Mesendoderm (in vitro differentiated cells): ENCODE measurements at regions not wholly inside any gene's neighbourhood (a gene's known extent, or its start where the extent isn't known, plus 50 kb on each side); places are given as distances from the start of the nearest gene placed in this dataset.

Experiments used
- DNase-seq: peaks from one replicate; pipeline ENCODE4 v3.0.0; 2013
- H2AK5ac ChIP-seq: 2 replicates; pipeline ENCODE4 v1.6.1; 2013; ENCODE audit warnings: low read length, inconsistent platforms
- H2BK120ac ChIP-seq: 2 replicates; pipeline ENCODE4 v1.6.1; 2013; ENCODE audit warnings: low read depth, mild to moderate bottlenecking, low read length, moderate library complexity, mixed read lengths
- H2BK15ac ChIP-seq: replicated peaks from 2 replicates; pipeline ENCODE4 v1.6.1; 2013; ENCODE audit warnings: low read depth, mild to moderate bottlenecking, moderate library complexity
- H2BK5ac ChIP-seq: 2 replicates; pipeline ENCODE4 v1.6.1; 2013; ENCODE audit warnings: low read length, inconsistent platforms
- H3K18ac ChIP-seq: 2 replicates; pipeline ENCODE4 v1.6.1; 2013; ENCODE audit warnings: mild to moderate bottlenecking, low read length, mixed read lengths
- H3K23ac ChIP-seq: one replicate; pipeline ENCODE4 v1.6.1; 2013; ENCODE audit warnings: low read length
- H3K27ac ChIP-seq: 2 replicates; pipeline ENCODE4 v1.5.1; 2013; ENCODE audit warnings: low read depth, mild to moderate bottlenecking, inconsistent platforms, low read length, moderate library complexity
- H3K27me3 ChIP-seq: 2 replicates; pipeline ENCODE4 v1.6.1; 2013; ENCODE audit warnings: low read length, control low read depth, mild to moderate bottlenecking, inconsistent platforms; ENCODE audit not compliant: insufficient read depth, poor library complexity
- H3K36me3 ChIP-seq: 2 replicates; pipeline ENCODE4 v1.6.1; 2013; ENCODE audit warnings: low read length, inconsistent platforms; ENCODE audit not compliant: control insufficient read depth, insufficient read depth
- H3K4ac ChIP-seq: one replicate; pipeline ENCODE4 v1.6.1; 2013; ENCODE audit warnings: low read depth, mild to moderate bottlenecking, low read length, moderate library complexity
- H3K4me1 ChIP-seq: 2 replicates; pipeline ENCODE4 v1.6.1; 2013; ENCODE audit warnings: low read depth, low read length, inconsistent platforms; ENCODE audit not compliant: control insufficient read depth
- H3K4me2 ChIP-seq: 2 replicates; pipeline ENCODE4 v1.6.1; 2013; ENCODE audit warnings: low read length
- H3K4me3 ChIP-seq: 2 replicates; pipeline ENCODE4 v1.5.1; 2013; ENCODE audit warnings: mild to moderate bottlenecking, low read length
- H3K56ac ChIP-seq: one replicate; pipeline ENCODE4 v1.6.1; 2013; ENCODE audit warnings: low read length
- H3K79me1 ChIP-seq: 2 replicates; pipeline ENCODE4 v1.6.1; 2013; ENCODE audit warnings: low read length, inconsistent platforms
- H3K79me2 ChIP-seq: 2 replicates; pipeline ENCODE4 v1.6.1; 2013; ENCODE audit warnings: mild to moderate bottlenecking, low read length; ENCODE audit not compliant: control insufficient read depth, insufficient read depth
- H3K9ac ChIP-seq: 2 replicates; pipeline ENCODE4 v1.6.1; 2013; ENCODE audit warnings: low read length, inconsistent platforms
- H4K5ac ChIP-seq: one replicate; pipeline ENCODE4 v1.6.1; 2013; ENCODE audit warnings: low read length
- H4K8ac ChIP-seq: one replicate; pipeline ENCODE4 v1.6.1; 2013; ENCODE audit warnings: low read depth, mild to moderate bottlenecking, control low read depth, low read length, moderate library complexity
- WGBS: extraction: QIAGEN DNeasy Blood & Tissue Kit; methylation state at CpG from one replicate; pipeline ENCODE4 v1.1.7; 2013; ENCODE audit warnings: low lambda C conversion rate, missing lambda C conversion rate; ENCODE audit not compliant: insufficient coverage; ENCODE audit errors: extremely low coverage; 5-methylcytosine and 5-hydroxymethylcytosine counted together

DNA sequence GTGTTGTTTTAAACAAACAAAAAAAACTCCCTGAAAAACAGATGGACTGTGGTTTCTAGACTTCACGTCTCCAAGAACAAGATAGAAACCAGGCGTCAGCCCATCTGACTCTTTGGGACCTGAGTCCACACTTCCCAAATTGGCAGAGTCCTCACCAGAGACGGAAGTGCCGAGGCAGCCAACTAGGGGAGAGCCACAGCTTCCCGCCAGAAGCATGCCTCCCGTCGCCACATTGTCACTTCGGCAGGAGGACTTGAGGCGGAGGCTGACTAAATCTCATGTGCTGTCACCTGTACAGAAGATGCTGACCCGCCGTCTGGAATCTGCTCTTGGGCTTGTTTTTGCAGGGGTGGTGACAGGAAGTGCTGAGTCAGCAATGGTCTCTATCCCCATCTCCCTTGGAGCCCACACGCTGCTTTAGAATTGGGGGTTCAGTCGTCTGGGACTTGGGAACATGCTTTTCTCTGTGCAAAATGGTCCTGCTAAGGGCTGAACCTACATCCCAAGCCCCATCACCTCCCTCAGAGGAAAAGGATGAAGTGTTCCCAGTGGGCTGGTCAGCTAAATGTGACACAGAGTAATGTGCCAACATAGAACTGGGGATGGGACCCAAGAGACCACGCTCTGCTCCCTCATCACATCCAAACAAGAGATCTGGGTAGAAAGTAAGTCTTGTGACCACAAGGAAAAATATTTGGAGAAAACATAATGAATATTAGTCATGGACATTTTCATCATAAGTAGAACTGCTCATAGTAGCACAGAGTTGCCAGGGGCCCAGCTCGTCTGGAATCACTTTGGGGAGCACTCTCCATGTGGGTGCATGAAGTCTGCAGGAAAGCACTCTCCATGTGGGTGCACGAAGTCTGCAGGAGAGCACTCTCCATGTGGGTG lies 152.9 kb downstream of the SNX19 start:
- H2BK120ac ChIP-seq = no peak overlapping the region
- no peaks in the 10 kb centered on the region for H3K79me1 ChIP-seq
- H4K5ac ChIP-seq = no peak overlapping the region
- no peak overlapping the region for H3K4ac ChIP-seq
- no peaks in the 10 kb centered on the region for H3K36me3 ChIP-seq
- WGBS = no CpG with 5 or more reads among the region's 16 CpGs
- no peak overlapping the region for H3K4me2 ChIP-seq
- H3K4me3 ChIP-seq = no peak overlapping the region
- no peak overlapping the region for H2BK5ac ChIP-seq
- no peaks in the 10 kb centered on the region for H3K79me2 ChIP-seq
- no peak for DNase-seq
- H3K56ac ChIP-seq = no peak overlapping the region
- H3K4me1 ChIP-seq = peaks cover 18% of the 10 kb centered on the region
- no peak overlapping the region for H4K8ac ChIP-seq
- no peak overlapping the region for H3K27ac ChIP-seq
- H3K23ac ChIP-seq = no peak overlapping the region
- H2AK5ac ChIP-seq = no peak overlapping the region
- no peak overlapping the region for H3K9ac ChIP-seq
- H3K27me3 ChIP-seq = no peaks in the 10 kb centered on the region
- H3K18ac ChIP-seq = no peak overlapping the region
- H2BK15ac ChIP-seq = no peak overlapping the region

DNA sequence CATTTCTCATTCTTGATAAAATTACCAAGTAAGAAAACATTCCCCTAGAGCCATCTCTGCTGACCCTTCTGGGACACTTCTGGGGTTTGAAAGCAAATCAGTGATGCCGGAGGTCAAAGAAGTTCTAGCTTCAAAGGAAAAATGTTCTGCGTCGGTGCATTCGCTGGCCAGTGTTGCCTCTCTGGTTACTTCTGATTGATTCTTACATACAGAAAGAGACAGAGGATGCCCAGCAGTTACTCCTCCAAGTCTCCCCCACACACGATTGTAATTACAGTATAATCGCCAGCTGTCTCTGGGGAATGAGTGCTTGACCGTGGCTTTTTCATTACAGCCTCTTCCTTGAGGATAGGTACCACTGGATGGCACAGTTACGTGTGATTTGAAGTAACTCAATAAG lies 150.9 kb downstream of the SNX19 start:
- H3K4me2 ChIP-seq = no peak overlapping the region
- no peak overlapping the region for H2BK120ac ChIP-seq
- H3K4ac ChIP-seq = no peak overlapping the region
- H3K23ac ChIP-seq = no peak overlapping the region
- H3K18ac ChIP-seq = no peak overlapping the region
- H4K8ac ChIP-seq = no peak overlapping the region
- H3K4me1 ChIP-seq = peaks cover 14% of the 10 kb centered on the region
- whole genome bisulfite sequencing = no CpG with 5 or more reads among the region's 8 CpGs
- H3K79me2 ChIP-seq = no peaks in the 10 kb centered on the region
- no peak overlapping the region for H2AK5ac ChIP-seq
- H4K5ac ChIP-seq = no peak overlapping the region
- H3K27ac ChIP-seq = no peak overlapping the region
- DNase-seq = no peak
- H3K79me1 ChIP-seq = no peaks in the 10 kb centered on the region
- no peak overlapping the region for H3K9ac ChIP-seq
- H2BK5ac ChIP-seq = no peak overlapping the region
- no peaks in the 10 kb centered on the region for H3K36me3 ChIP-seq
- no peak overlapping the region for H3K4me3 ChIP-seq
- no peak overlapping the region for H2BK15ac ChIP-seq
- no peaks in the 10 kb centered on the region for H3K27me3 ChIP-seq
- no peak overlapping the region for H3K56ac ChIP-seq

DNA sequence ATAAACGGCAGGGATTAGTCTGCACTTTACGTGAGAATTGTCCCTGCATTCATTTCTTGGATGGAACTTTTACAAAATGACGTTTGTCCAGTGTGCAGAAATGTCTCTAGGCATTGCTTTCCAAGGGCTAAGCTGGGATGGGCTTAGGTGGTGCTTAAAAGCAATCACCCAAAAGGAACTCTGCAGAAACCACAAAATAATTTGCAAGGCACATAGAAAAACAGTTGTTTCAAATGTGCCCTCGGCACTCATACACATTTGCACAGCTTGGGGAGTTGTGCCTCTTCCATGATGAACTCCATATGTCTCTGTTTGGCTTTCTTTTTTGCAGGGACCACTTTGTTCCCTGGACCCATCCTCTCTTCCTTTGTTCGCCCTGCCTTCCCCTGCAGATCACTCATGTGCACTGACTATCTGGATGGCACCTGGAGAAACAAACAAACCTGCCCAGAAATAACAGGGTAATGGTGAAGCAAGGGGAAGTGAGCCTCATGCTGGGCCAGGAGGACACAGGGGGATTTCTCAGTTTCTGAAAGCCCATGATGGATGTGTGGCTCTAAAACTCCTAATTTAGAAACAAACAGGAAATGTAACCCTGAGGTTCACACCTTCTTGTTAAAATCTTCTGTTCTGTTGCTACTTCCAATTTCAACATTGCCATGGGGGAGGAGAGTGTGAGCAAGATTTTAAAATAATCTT lies 150.2 kb downstream of the SNX19 start:
- Histone ChIP-seq H3K23ac (no peak overlapping the region), H3K27me3 (no peaks in the 10 kb centered on the region), H3K56ac (no peak overlapping the region), H2BK120ac (peak overlapping the region; percentile 10), H3K79me2 (no peaks in the 10 kb centered on the region), H3K9ac (no peak overlapping the region), H2AK5ac (no peak overlapping the region), H4K8ac (no peak overlapping the region), H3K18ac (no peak overlapping the region), H3K36me3 (no peaks in the 10 kb centered on the region), H2BK5ac (no peak overlapping the region), H4K5ac (no peak overlapping the region), H3K4me1 (peaks cover 9% of the 10 kb centered on the region), H3K79me1 (no peaks in the 10 kb centered on the region), H3K4me3 (no peak overlapping the region), H3K4me2 (no peak overlapping the region), H3K4ac (no peak overlapping the region), H3K27ac (peak overlapping the region; percentile 1), H2BK15ac (no peak overlapping the region)
- WGBS = no CpG with 5 or more reads among the region's 5 CpGs
- DNase-seq = no peak

DNA sequence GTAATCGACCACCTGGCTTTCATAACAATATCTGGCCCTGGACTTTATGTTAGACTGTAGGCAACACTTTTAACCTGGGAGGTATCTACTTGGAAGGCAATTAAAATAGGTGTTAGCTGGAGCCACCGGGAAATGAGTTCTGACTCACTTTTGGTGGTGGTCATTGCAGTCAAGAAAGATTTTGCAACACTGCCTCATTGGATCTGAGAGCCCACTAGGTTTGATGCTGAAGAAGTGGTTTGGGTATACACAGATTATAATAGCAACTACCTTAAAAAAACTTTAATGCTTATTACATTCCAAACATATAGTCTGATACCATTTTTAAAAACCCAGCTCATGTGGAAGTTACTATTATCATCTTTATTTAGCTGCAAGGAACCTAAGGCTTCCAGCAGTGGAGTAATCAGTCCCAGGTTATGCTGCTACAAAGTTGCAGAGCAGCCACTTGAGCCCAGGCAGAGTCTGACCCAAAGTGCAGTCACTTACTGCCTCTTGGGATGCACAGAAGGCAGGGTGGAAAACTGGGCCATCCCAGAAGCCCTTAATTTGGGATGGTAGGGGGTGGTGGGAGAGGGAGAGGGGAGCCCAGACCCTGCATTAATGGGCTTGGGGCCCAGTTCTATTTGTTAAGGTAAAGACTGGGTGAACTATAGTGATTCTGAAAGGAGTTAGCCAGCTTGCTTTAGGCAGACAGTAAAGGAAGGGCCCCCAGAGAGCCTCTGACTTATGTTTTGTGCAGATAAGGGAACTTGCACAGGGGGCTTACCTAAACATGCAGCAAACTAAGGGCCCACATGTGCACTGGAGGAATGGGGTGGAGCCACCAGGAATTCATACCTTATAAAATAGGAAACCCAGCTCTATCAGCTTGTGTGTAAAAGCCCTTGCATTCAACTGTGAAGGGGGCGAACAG lies 149.4 kb downstream of the SNX19 start:
- no peak overlapping the region for H3K9ac ChIP-seq
- no peaks in the 10 kb centered on the region for H3K36me3 ChIP-seq
- no CpG with 5 or more reads among the region's 3 CpGs for WGBS
- no peak overlapping the region for H3K27ac ChIP-seq
- H2BK5ac ChIP-seq = no peak overlapping the region
- H3K4me1 ChIP-seq = peaks cover 5% of the 10 kb centered on the region
- H3K4me3 ChIP-seq = no peak overlapping the region
- peak overlapping the region; percentile 52 for H3K18ac ChIP-seq
- H3K4me2 ChIP-seq = no peak overlapping the region
- peak overlapping the region; percentile 75 for H2BK120ac ChIP-seq
- no peak overlapping the region for H3K56ac ChIP-seq
- H3K23ac ChIP-seq = no peak overlapping the region
- H3K4ac ChIP-seq = no peak overlapping the region
- H3K79me2 ChIP-seq = no peaks in the 10 kb centered on the region
- H4K5ac ChIP-seq = no peak overlapping the region
- no peaks in the 10 kb centered on the region for H3K79me1 ChIP-seq
- no peak for DNase-seq
- no peak overlapping the region for H2BK15ac ChIP-seq
- H4K8ac ChIP-seq = no peak overlapping the region
- H3K27me3 ChIP-seq = no peaks in the 10 kb centered on the region
- H2AK5ac ChIP-seq = no peak overlapping the region

DNA sequence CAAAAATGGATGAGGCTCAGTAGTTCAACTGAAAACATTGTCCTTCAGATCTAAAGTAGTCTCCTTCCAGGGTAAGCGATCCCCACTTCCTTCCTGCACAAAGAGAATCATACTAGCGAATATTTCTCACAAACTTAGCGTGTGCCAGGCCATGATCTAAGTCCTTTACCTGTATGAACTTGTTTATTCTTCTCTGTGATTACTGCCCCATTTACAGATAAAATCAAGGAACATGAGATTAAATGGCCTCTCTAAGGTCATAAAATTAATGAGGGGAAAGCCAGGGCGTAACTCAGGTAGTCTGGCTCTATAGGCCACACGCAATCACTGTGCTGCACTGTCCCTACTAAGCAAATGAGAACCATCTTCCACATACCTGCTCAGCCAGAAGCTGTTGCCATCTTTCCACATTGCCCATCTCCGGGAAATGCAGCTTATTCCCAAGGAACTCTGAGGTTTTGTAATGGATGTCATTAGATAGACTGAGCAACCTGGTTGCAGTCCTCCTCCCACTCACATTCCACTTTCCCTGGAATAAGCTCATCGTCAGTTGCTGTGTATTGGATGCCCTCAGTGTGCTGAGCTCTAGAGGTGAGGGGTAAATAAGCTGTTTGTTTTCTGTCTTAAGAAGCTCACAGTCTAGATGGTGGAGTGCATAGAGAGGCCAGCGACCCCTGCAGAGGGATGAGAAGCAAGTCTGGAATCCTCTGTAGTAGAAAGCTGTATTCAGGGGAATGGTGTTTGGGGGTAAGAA lies 146.3 kb downstream of the SNX19 start:
- Histone ChIP-seq H3K4me2 (no peak overlapping the region), H3K79me2 (no peaks in the 10 kb centered on the region), H4K8ac (no peak overlapping the region), H2BK120ac (no peak overlapping the region), H2BK5ac (no peak overlapping the region), H3K36me3 (no peaks in the 10 kb centered on the region), H3K56ac (no peak overlapping the region), H3K79me1 (no peaks in the 10 kb centered on the region), H3K9ac (no peak overlapping the region), H2AK5ac (no peak overlapping the region), H3K4me3 (no peak overlapping the region), H3K18ac (no peak overlapping the region), H3K4me1 (peaks cover 5% of the 10 kb centered on the region), H3K23ac (no peak overlapping the region), H3K27ac (no peak overlapping the region), H3K4ac (no peak overlapping the region), H4K5ac (no peak overlapping the region), H2BK15ac (no peak overlapping the region), H3K27me3 (no peaks in the 10 kb centered on the region)
- WGBS = no CpG with 5 or more reads among the region's 8 CpGs
- peak; percentile 33 for DNase-seq
